ENCODE measurements at regions not wholly inside any gene's neighbourhood (a gene's known extent, or its start where the extent isn't known, plus 50 kb on each side); places are given as distances from the start of the nearest gene placed in this dataset.

GRCh38 chr2:204108330-204108751 lies 171.8 kb downstream of the ICOS start:
- no peaks in the 10 kb centered on the region for H3K27me3 ChIP-seq (replicated peaks in 1 of 2; ENCODE audit: control insufficient read depth in 2 of 2, extremely low read depth in 1 of 2, insufficient read depth in 2 of 2, low read length in 1 of 2)
- H3K27ac Mint-ChIP-seq = peak overlapping the region; percentile 2 to 49
- no peaks in the 10 kb centered on the region for H3K9me3 ChIP-seq
- ATAC-seq (replicated peaks in 1 of 4) (peak; percentile 64 to 79 (median 74)), DNase-seq (peak in 33 of 35 experiments; percentile 12 to 79 (median 40))
- H3K9me3 Mint-ChIP-seq = no peaks in the 10 kb centered on the region
- ChIA-PET POLR2A (no interaction called here), CTCF (interaction anchor here (0.6 to 2.0 kb wide), 5 partner anchors 33 to 1571 kb away, joined by 3 to 10 read pairs (median 4); no protein-coding TSS in a partner anchor)
- H3K4me1 ChIP-seq (ENCODE audit: control insufficient read depth in 1 of 2, extremely low read depth in 1 of 2, insufficient read depth in 2 of 2, low read length in 2 of 2) = peaks cover 29 to 46% of the 10 kb centered on the region in 2 experiments
- H3K27me3 Mint-ChIP-seq = no peaks in the 10 kb centered on the region
- H3K36me3 ChIP-seq (ENCODE audit: control insufficient read depth in 2 of 2, extremely low read depth in 1 of 2, insufficient read depth in 1 of 2, low read length in 1 of 2) = no peaks in the 10 kb centered on the region
- H3K4me3 ChIP-seq (ENCODE audit: control insufficient read depth in 1 of 2, extremely low read depth in 1 of 2, low read length in 1 of 2) = peak overlapping the region; percentile 6 to 26
- no peak overlapping the region for H3K27ac ChIP-seq (ENCODE audit: low read length)
- H3K4me1 Mint-ChIP-seq = peaks cover 38 to 46% (median 42%) of the 10 kb centered on the region in 3 donors
- no peaks in the 10 kb centered on the region for H3K36me3 Mint-ChIP-seq
- peak overlapping the region; percentile 46 to 78 (median 69) for H3K4me3 Mint-ChIP-seq
- WGBS (ENCODE audit: insufficient coverage) = no CpG with 5 or more reads among the region's 3 CpGs

GRCh38 chr2:204108781-204109295 lies 172.3 kb downstream of the ICOS start:
- no peaks in the 10 kb centered on the region for H3K36me3 ChIP-seq (ENCODE audit: control insufficient read depth in 2 of 2, extremely low read depth in 1 of 2, insufficient read depth in 1 of 2, low read length in 1 of 2)
- Mint-ChIP-seq H3K9me3 (no peaks in the 10 kb centered on the region), H3K4me1 (peaks cover 40 to 50% (median 44%) of the 10 kb centered on the region in 3 donors), H3K27me3 (no peaks in the 10 kb centered on the region), H3K4me3 (peak overlapping the region; percentile 46 to 78 (median 69)), H3K36me3 (no peaks in the 10 kb centered on the region), H3K27ac (peak overlapping the region; percentile 2 to 49)
- CTCF ChIA-PET = interaction anchor here (0.6 to 2.0 kb wide), 8 partner anchors 10 to 1570 kb away, joined by 3 to 10 read pairs (median 4); no protein-coding TSS in a partner anchor
- DNase-seq (peak in 3 of 35 experiments; percentile 1 to 41 (median 1)), ATAC-seq (replicated peaks in 1 of 4) (peak in 1 of 4 experiments; percentile 30)
- peaks cover 29 to 49% of the 10 kb centered on the region in 2 experiments for H3K4me1 ChIP-seq (ENCODE audit: control insufficient read depth in 1 of 2, extremely low read depth in 1 of 2, insufficient read depth in 2 of 2, low read length in 2 of 2)
- no peaks in the 10 kb centered on the region for H3K27me3 ChIP-seq (replicated peaks in 1 of 2; ENCODE audit: control insufficient read depth in 2 of 2, extremely low read depth in 1 of 2, insufficient read depth in 2 of 2, low read length in 1 of 2)
- H3K4me3 ChIP-seq (ENCODE audit: control insufficient read depth in 1 of 2, extremely low read depth in 1 of 2, low read length in 1 of 2) = peak overlapping the region; percentile 6 to 26
- no peaks in the 10 kb centered on the region for H3K9me3 ChIP-seq
- 10% methylated on average over 3 of the region's 9 CpGs for WGBS (ENCODE audit: insufficient coverage)
- POLR2A ChIA-PET = no interaction called here
- no peak overlapping the region for H3K27ac ChIP-seq (ENCODE audit: low read length)

DNA sequence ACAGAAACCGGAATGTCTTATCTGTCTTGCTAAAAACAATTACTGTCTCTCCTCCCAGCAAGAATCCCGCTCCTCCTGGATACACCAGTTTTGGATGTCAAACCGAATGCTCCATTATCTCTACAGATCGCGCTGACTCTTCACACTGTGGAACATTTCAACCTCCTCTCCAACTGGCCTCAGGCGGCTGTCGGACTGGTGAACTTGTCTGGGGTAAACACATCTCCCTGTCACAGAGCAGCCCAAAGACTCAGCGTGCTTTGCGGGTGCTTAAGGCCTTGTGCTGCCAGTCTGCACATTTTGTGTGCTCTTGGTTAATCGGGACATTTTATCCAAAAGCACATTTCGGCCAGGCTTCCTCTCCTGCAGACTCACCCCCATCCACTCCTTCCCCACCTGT lies 173.1 kb downstream of the ICOS start:
- Histone ChIP-seq H3K36me3 (ENCODE audit: control insufficient read depth in 2 of 2, extremely low read depth in 1 of 2, insufficient read depth in 1 of 2, low read length in 1 of 2) (no peaks in the 10 kb centered on the region), H3K4me3 (ENCODE audit: control insufficient read depth in 1 of 2, extremely low read depth in 1 of 2, low read length in 1 of 2) (peak overlapping the region; percentile 18 to 44), H3K27ac (ENCODE audit: low read length) (no peak overlapping the region), H3K4me1 (ENCODE audit: control insufficient read depth in 1 of 2, extremely low read depth in 1 of 2, insufficient read depth in 2 of 2, low read length in 2 of 2) (peaks cover 36 to 52% of the 10 kb centered on the region in 2 experiments), H3K27me3 (replicated peaks in 1 of 2; ENCODE audit: control insufficient read depth in 2 of 2, extremely low read depth in 1 of 2, insufficient read depth in 2 of 2, low read length in 1 of 2) (no peaks in the 10 kb centered on the region), H3K9me3 (no peaks in the 10 kb centered on the region)
- Mint-ChIP-seq H3K4me3 (peak overlapping the region; percentile 67 to 78 (median 69)), H3K36me3 (no peaks in the 10 kb centered on the region), H3K9me3 (no peaks in the 10 kb centered on the region), H3K27ac (peak overlapping the region; percentile 4 to 25), H3K4me1 (peaks cover 48 to 58% (median 51%) of the 10 kb centered on the region in 3 donors), H3K27me3 (no peaks in the 10 kb centered on the region)
- 58% methylated on average over 8 of the region's 11 CpGs for WGBS (ENCODE audit: insufficient coverage)
- DNase-seq = peak in 4 of 35 experiments; percentile 6 to 9 (median 8)
- ATAC-seq (replicated peaks in 1 of 4) = peak in 2 of 4 experiments; percentile 4
- ChIA-PET POLR2A (no interaction called here), CTCF (interaction anchor here (1.0 to 2.0 kb wide), 4 partner anchors 9 to 69 kb away, joined by 4 to 10 read pairs (median 6); no protein-coding TSS in a partner anchor)

GRCh38 chr2:204110338-204110741 lies 173.8 kb downstream of the ICOS start:
- Histone ChIP-seq H3K36me3 (ENCODE audit: control insufficient read depth in 2 of 2, extremely low read depth in 1 of 2, insufficient read depth in 1 of 2, low read length in 1 of 2) (no peaks in the 10 kb centered on the region), H3K4me1 (ENCODE audit: control insufficient read depth in 1 of 2, extremely low read depth in 1 of 2, insufficient read depth in 2 of 2, low read length in 2 of 2) (peaks cover 39 to 53% of the 10 kb centered on the region in 2 experiments), H3K9me3 (no peaks in the 10 kb centered on the region), H3K4me3 (ENCODE audit: control insufficient read depth in 1 of 2, extremely low read depth in 1 of 2, low read length in 1 of 2) (peak overlapping the region; percentile 18 to 44), H3K27me3 (replicated peaks in 1 of 2; ENCODE audit: control insufficient read depth in 2 of 2, extremely low read depth in 1 of 2, insufficient read depth in 2 of 2, low read length in 1 of 2) (no peaks in the 10 kb centered on the region), H3K27ac (ENCODE audit: low read length) (no peak overlapping the region)
- Mint-ChIP-seq H3K4me3 (peak overlapping the region; percentile 67 to 78 (median 69)), H3K36me3 (no peaks in the 10 kb centered on the region), H3K4me1 (peaks cover 54 to 63% (median 55%) of the 10 kb centered on the region in 3 donors), H3K27me3 (no peaks in the 10 kb centered on the region), H3K27ac (peak overlapping the region; percentile 0 to 35), H3K9me3 (no peaks in the 10 kb centered on the region)
- peak; percentile 26 to 69 (median 51) for DNase-seq
- ChIA-PET CTCF (interaction anchor here (1.0 to 1.8 kb wide), 2 partner anchors 35 to 68 kb away, joined by 4 to 8 read pairs; no protein-coding TSS in a partner anchor), POLR2A (no interaction called here)
- ATAC-seq (replicated peaks in 1 of 4) = peak; percentile 71 to 84 (median 78)
- no CpG with 5 or more reads among the region's 8 CpGs for WGBS (ENCODE audit: insufficient coverage)

- CTCF ChIA-PET = interaction anchor here (1.0 to 1.8 kb wide), 2 partner anchors 34 to 67 kb away, joined by 4 to 8 read pairs; no protein-coding TSS in a partner anchor
- peak overlapping the region; percentile 18 to 44 for H3K4me3 ChIP-seq (ENCODE audit: control insufficient read depth in 1 of 2, extremely low read depth in 1 of 2, low read length in 1 of 2)
Measured at GRCh38 chr2:204110751-204111516, 174.4 kb downstream of the ICOS start.

DNA sequence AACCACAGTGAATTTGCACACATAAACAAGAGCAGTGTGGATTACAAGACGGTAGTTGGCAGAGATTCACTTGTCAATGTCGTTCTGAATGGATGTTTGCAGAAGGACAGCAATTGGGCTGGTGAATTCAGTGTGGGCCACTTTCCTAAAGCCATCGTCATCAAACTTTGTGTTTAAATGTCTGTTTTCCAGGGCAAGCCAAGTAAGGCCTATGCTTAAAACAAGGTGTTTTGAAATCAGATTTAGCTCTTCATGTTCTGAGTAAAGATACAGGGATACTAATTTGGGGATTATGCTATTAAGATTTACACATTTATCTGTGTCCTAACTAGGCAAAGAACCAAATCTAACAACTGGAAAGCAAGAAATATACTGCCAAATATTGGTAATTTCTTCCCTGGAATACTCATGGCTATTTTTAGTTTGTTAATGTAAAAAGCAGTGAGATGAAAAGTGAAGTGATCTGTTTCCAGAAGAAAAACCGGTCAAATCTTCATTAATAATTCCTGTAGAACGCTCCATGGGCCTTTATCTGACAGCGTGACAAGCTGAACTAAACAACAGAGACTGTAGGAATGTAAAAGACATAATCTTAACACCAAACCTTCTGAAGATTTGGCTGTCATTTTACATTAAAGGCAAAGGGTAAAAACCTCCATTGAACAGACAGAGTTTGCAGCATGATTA lies 175.7 kb downstream of the ICOS start:
- Mint-ChIP-seq H3K36me3 (no peaks in the 10 kb centered on the region), H3K27ac (no peak overlapping the region), H3K4me1 (peaks cover 49 to 59% (median 59%) of the 10 kb centered on the region in 3 donors), H3K9me3 (no peaks in the 10 kb centered on the region), H3K27me3 (no peaks in the 10 kb centered on the region), H3K4me3 (no peak overlapping the region)
- DNase-seq (no peak), ATAC-seq (replicated peaks in 1 of 4) (no peak)
- Histone ChIP-seq H3K9me3 (no peaks in the 10 kb centered on the region), H3K27ac (ENCODE audit: low read length) (no peak overlapping the region), H3K4me3 (ENCODE audit: control insufficient read depth in 1 of 2, extremely low read depth in 1 of 2, low read length in 1 of 2) (no peak overlapping the region), H3K27me3 (replicated peaks in 1 of 2; ENCODE audit: control insufficient read depth in 2 of 2, extremely low read depth in 1 of 2, insufficient read depth in 2 of 2, low read length in 1 of 2) (no peaks in the 10 kb centered on the region), H3K36me3 (ENCODE audit: control insufficient read depth in 2 of 2, extremely low read depth in 1 of 2, insufficient read depth in 1 of 2, low read length in 1 of 2) (no peaks in the 10 kb centered on the region), H3K4me1 (ENCODE audit: control insufficient read depth in 1 of 2, extremely low read depth in 1 of 2, insufficient read depth in 2 of 2, low read length in 2 of 2) (peaks cover 39 to 46% of the 10 kb centered on the region in 2 experiments)
- 94% methylated on average over 3 of the region's 6 CpGs for WGBS (ENCODE audit: insufficient coverage)
- CTCF ChIA-PET = interaction anchor here (0.6 to 1.8 kb wide), 3 partner anchors 15 to 67 kb away, joined by 3 to 5 read pairs (median 4); no protein-coding TSS in a partner anchor
- POLR2A ChIA-PET = no interaction called here

More at GRCh38 chr2:204110751-204111516, 174.4 kb downstream of the ICOS start:
- H3K36me3 ChIP-seq (ENCODE audit: control insufficient read depth in 2 of 2, extremely low read depth in 1 of 2, insufficient read depth in 1 of 2, low read length in 1 of 2) = no peaks in the 10 kb centered on the region
- Mint-ChIP-seq H3K4me1 (peaks cover 50 to 59% (median 59%) of the 10 kb centered on the region in 3 donors), H3K4me3 (peak overlapping the region; percentile 17 to 78 (median 69)), H3K27ac (no peak overlapping the region), H3K36me3 (no peaks in the 10 kb centered on the region), H3K27me3 (no peaks in the 10 kb centered on the region), H3K9me3 (no peaks in the 10 kb centered on the region)
- ATAC-seq (replicated peaks in 1 of 4) (no peak), DNase-seq (no peak)
- H3K27me3 ChIP-seq (replicated peaks in 1 of 2; ENCODE audit: control insufficient read depth in 2 of 2, extremely low read depth in 1 of 2, insufficient read depth in 2 of 2, low read length in 1 of 2) = no peaks in the 10 kb centered on the region
- 57% methylated on average over 1 of the region's 5 CpGs for WGBS (ENCODE audit: insufficient coverage)
- POLR2A ChIA-PET = no interaction called here
- no peaks in the 10 kb centered on the region for H3K9me3 ChIP-seq
- peaks cover 39 to 51% of the 10 kb centered on the region in 2 experiments for H3K4me1 ChIP-seq (ENCODE audit: control insufficient read depth in 1 of 2, extremely low read depth in 1 of 2, insufficient read depth in 2 of 2, low read length in 2 of 2)
- H3K27ac ChIP-seq (ENCODE audit: low read length) = no peak overlapping the region

All from T-cell (primary cell).